ENCODE measurements at regions not wholly inside any gene's neighbourhood (a gene's known extent, or its start where the extent isn't known, plus 50 kb on each side); places are given as distances from the start of the nearest gene placed in this dataset.

- DNase-seq (ENCODE audit: low spot score), result no peak
- no peak for TF ChIP-seq CTCF (IDR thresholded peaks at IDR 0.05; ENCODE audit: extremely low read depth, missing control alignments)
Measured at GRCh38 chr6:145228962-145229582, 506.2 kb downstream of the EPM2A start.

DNA sequence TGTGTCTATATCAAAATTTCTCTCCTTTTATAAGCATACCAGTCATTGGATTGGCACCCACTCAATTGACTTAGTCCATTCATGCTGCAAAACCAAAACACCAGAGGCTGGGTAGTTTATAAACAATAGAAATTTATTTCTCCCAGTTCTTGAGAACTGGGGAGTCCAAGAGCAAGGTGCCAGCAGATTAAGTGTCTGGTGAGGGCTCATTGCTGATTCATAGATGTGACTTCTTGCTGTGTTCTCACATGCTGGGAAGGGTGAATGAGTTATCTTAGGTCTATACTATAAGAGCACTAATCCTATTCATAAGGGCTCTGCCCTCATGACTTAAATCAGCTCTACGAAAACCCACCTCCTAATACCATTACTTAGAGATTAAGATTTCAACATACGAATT, 501.4 kb downstream of the EPM2A start:
- DNase-seq (ENCODE audit: low spot score), result no peak
- no peak for TF ChIP-seq CTCF (IDR thresholded peaks at IDR 0.05; ENCODE audit: extremely low read depth, missing control alignments)

- TF ChIP-seq CTCF (IDR thresholded peaks at IDR 0.05; ENCODE audit: extremely low read depth, missing control alignments), result no peak
- no peak for DNase-seq (ENCODE audit: low spot score)
Measured at GRCh38 chr6:145235207-145235606, 500.1 kb downstream of the EPM2A start.

GRCh38 chr6:145238787-145239186, 496.5 kb downstream of the EPM2A start:
- DNase-seq (ENCODE audit: low spot score), result no peak
- TF ChIP-seq CTCF (IDR thresholded peaks at IDR 0.05; ENCODE audit: extremely low read depth, missing control alignments), result no peak

- TF ChIP-seq CTCF (IDR thresholded peaks at IDR 0.05; ENCODE audit: extremely low read depth, missing control alignments), result no peak
- DNase-seq (ENCODE audit: low spot score), result no peak
Measured at GRCh38 chr6:145241039-145241438, 494.3 kb downstream of the EPM2A start.

GRCh38 chr6:145241721-145242120, 493.6 kb downstream of the EPM2A start:
- no peak for TF ChIP-seq CTCF (IDR thresholded peaks at IDR 0.05; ENCODE audit: extremely low read depth, missing control alignments)
- no peak for DNase-seq (ENCODE audit: low spot score)

DNA sequence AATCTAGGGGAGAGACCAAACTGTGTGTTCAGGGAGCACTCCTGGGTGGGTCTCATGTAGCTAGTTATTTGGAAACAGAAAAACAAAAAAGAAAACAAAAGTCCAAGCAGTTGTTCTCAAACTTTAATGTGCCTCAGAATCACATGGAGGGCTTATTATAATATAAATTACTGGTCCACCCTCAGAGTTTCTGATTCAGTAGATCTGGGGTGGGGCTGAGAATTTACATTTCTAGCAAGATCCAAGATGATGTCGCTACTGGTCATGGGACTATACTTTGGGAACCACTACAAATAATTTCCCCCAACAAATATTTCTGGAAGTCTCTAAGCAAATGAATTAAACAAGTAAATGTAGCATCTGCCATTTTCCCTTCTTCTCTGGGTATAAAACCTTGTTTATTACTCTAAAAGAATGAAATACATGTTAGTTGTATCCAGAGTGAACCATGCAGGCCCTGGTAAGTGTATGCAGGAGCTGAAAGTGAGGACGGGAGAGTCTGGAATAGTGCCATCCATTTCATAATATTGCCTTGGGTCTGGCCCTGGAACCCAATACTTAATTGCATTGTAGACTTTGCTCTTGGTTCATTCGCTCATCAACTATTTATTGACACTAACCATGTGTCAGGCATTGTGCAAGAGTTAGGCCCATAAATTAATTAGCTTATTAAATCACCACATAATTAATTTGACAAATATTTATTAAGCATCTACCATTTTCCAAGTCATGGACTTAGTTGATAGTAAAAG, 490.8 kb downstream of the EPM2A start:
- TF ChIP-seq CTCF (IDR thresholded peaks at IDR 0.05; ENCODE audit: extremely low read depth, missing control alignments), result no peak
- no peak for DNase-seq (ENCODE audit: low spot score)

Data from GM20000 (cell line).